HEK293T (cell line): ENCODE measurements at regions not wholly inside any gene's neighbourhood (a gene's known extent, or its start where the extent isn't known, plus 50 kb on each side); places are given as distances from the start of the nearest gene placed in this dataset.

Source experiments
- CTBP1 ChIP-seq: fragments of 450-650 bp; IDR thresholded peaks from 2 replicates; pipeline ENCODE4 v1.6.1; 2016; ENCODE audit warnings: borderline replicate concordance
- SUZ12 ChIP-seq: fragments of 450-650 bp; IDR thresholded peaks from 2 replicates; pipeline ENCODE4 v1.6.1; 2016; ENCODE audit warnings: mild to moderate bottlenecking

DNA sequence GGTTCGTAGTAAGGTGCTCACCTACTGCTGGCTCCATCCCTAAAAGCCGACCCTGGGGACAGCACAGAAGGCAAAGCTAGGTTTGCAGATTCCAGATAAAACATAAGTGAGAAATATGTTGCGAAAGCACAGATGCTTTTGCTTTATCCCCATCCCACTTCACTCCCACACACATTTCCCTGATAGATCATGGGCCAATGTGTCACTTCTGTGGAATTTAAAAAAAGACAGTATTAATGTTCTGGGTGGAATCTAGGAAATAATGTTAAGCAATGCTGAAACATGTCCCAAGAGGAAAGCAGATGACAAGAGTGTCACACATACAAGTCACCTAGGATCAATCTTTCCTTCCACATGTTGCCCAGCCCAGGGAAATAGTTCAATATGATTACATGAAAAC lies 661.0 kb upstream of the MIR17HG start:
- TF ChIP-seq CTBP1 (no peak), SUZ12 (no peak)
